SK-N-SH (cell line): ENCODE measurements at regions not wholly inside any gene's neighbourhood (a gene's known extent, or its start where the extent isn't known, plus 50 kb on each side); places are given as distances from the start of the nearest gene placed in this dataset.

Experiments
- ELF1 ChIP-seq: IDR thresholded peaks from 2 replicates; pipeline ENCODE4 v1.4.0; 2012
- EP300 ChIP-seq, 2 experiments: IDR thresholded peaks; 2 replicates each; pipeline versions ENCODE4 v1.4.0 to v1.6.1; 2012; ENCODE audit warnings: borderline replicate concordance in 1 of 2, low read depth in 1 of 2, low read length in 1 of 2
- EZH2phosphoT487 ChIP-seq: fragments of 200-600 bp; sonication (generic); IDR thresholded peaks from 2 replicates; pipeline ENCODE4 v1.6.1; 2017; ENCODE audit warnings: low read depth, mixed run types, mild to moderate bottlenecking, antibody characterized with exemption, moderate library complexity, borderline replicate concordance
- FOSL2 ChIP-seq: IDR thresholded peaks from 2 replicates; pipeline ENCODE4 v1.4.0; 2012; ENCODE audit warnings: low read depth, mild to moderate bottlenecking, moderate library complexity, borderline replicate concordance
- JUND ChIP-seq: IDR thresholded peaks from 2 replicates; pipeline ENCODE4 v1.4.0; 2012
- NRF1 ChIP-seq: IDR thresholded peaks from 2 replicates; pipeline ENCODE4 v1.6.1; 2012; ENCODE audit warnings: low read depth, mild to moderate bottlenecking, low read length
- POLR2AphosphoS5 ChIP-seq: IDR thresholded peaks from 2 replicates; pipeline ENCODE4 v1.6.1; 2012; ENCODE audit warnings: low read depth, low read length
- RAD21 ChIP-seq: IDR thresholded peaks from 2 replicates; pipeline ENCODE4 v1.6.1; 2012; ENCODE audit warnings: mild to moderate bottlenecking, low read length
- RFX5 ChIP-seq: IDR thresholded peaks from 2 replicates; pipeline ENCODE4 v1.6.1; 2012; ENCODE audit warnings: mild to moderate bottlenecking, improper control_type of control experiment, low read length
- TF ChIP-seq, protein P1 (sequence below): IDR thresholded peaks from 2 replicates; pipeline ENCODE4 v1.4.0; 2012; ENCODE audit warnings: low read depth
- TF ChIP-seq, protein P2 (sequence below): fragments of 200-600 bp; sonication (generic); IDR thresholded peaks from 2 replicates; pipeline ENCODE4 v1.6.1; 2017; ENCODE audit warnings: antibody characterized with exemption, mild to moderate bottlenecking, moderate library complexity
- TF ChIP-seq, protein P3 (sequence below): IDR thresholded peaks from 2 replicates; pipeline ENCODE4; 2012
- TF ChIP-seq, protein P4 (sequence below): IDR thresholded peaks from 2 replicates; pipeline ENCODE4 v1.6.1; 2012; ENCODE audit warnings: mild to moderate bottlenecking, low read depth, low read length, moderate library complexity

DNA sequence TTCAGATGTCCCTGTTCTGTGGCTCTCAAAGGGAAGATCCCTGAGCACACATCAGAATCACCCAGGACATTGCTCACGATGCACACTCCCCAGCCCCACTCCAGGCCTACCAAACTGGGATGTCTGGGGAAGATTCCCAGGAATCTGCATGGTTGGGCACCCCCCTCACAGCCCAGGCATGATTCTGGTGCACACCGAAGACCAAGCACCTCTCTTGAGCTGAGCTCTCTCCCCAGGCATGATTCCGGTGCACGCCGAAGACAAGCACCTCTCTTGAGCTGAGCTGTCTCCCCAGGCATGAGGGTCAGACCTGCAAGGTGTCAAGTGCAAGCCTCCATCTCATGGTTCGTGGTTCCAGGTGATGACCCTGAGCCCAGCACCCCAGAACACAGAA lies 112.2 kb upstream of the MEF2A start:
- TF ChIP-seq RFX5 (no peak), FOSL2 (no peak), NRF1 (no peak), RAD21 (no peak), EZH2phosphoT487 (no peak), EP300 (IDR thresholded peaks at IDR 0.05; ENCODE audit: borderline replicate concordance in 1 of 2, low read depth in 1 of 2, low read length in 1 of 2) (no peak), ELF1 (no peak), JUND (no peak), POLR2AphosphoS5 (no peak)
- TF ChIP-seq, protein P1, sequence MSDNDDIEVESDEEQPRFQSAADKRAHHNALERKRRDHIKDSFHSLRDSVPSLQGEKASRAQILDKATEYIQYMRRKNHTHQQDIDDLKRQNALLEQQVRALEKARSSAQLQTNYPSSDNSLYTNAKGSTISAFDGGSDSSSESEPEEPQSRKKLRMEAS, result no peak
- TF ChIP-seq, protein P2, sequence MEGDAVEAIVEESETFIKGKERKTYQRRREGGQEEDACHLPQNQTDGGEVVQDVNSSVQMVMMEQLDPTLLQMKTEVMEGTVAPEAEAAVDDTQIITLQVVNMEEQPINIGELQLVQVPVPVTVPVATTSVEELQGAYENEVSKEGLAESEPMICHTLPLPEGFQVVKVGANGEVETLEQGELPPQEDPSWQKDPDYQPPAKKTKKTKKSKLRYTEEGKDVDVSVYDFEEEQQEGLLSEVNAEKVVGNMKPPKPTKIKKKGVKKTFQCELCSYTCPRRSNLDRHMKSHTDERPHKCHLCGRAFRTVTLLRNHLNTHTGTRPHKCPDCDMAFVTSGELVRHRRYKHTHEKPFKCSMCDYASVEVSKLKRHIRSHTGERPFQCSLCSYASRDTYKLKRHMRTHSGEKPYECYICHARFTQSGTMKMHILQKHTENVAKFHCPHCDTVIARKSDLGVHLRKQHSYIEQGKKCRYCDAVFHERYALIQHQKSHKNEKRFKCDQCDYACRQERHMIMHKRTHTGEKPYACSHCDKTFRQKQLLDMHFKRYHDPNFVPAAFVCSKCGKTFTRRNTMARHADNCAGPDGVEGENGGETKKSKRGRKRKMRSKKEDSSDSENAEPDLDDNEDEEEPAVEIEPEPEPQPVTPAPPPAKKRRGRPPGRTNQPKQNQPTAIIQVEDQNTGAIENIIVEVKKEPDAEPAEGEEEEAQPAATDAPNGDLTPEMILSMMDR, result no peak
- TF ChIP-seq, protein P3, sequence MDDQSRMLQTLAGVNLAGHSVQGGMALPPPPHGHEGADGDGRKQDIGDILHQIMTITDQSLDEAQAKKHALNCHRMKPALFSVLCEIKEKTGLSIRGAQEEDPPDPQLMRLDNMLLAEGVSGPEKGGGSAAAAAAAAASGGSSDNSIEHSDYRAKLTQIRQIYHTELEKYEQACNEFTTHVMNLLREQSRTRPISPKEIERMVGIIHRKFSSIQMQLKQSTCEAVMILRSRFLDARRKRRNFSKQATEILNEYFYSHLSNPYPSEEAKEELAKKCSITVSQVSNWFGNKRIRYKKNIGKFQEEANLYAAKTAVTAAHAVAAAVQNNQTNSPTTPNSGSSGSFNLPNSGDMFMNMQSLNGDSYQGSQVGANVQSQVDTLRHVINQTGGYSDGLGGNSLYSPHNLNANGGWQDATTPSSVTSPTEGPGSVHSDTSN, result no peak
- TF ChIP-seq, protein P4, sequence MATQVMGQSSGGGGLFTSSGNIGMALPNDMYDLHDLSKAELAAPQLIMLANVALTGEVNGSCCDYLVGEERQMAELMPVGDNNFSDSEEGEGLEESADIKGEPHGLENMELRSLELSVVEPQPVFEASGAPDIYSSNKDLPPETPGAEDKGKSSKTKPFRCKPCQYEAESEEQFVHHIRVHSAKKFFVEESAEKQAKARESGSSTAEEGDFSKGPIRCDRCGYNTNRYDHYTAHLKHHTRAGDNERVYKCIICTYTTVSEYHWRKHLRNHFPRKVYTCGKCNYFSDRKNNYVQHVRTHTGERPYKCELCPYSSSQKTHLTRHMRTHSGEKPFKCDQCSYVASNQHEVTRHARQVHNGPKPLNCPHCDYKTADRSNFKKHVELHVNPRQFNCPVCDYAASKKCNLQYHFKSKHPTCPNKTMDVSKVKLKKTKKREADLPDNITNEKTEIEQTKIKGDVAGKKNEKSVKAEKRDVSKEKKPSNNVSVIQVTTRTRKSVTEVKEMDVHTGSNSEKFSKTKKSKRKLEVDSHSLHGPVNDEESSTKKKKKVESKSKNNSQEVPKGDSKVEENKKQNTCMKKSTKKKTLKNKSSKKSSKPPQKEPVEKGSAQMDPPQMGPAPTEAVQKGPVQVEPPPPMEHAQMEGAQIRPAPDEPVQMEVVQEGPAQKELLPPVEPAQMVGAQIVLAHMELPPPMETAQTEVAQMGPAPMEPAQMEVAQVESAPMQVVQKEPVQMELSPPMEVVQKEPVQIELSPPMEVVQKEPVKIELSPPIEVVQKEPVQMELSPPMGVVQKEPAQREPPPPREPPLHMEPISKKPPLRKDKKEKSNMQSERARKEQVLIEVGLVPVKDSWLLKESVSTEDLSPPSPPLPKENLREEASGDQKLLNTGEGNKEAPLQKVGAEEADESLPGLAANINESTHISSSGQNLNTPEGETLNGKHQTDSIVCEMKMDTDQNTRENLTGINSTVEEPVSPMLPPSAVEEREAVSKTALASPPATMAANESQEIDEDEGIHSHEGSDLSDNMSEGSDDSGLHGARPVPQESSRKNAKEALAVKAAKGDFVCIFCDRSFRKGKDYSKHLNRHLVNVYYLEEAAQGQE, result no peak
